Neutrophil (primary cell): ENCODE measurements at regions not wholly inside any gene's neighbourhood (a gene's known extent, or its start where the extent isn't known, plus 50 kb on each side); places are given as distances from the start of the nearest gene placed in this dataset.
"Not testable (repeated sequence)": the region's sequence is repeated elsewhere in the genome, so short reads cannot be mapped to it uniquely, and the experiment has no call there.

Source experiments
- H3K27ac ChIP-seq: fragments of 200-600 bp; sonication (generic); 2 replicates; pipeline ENCODE4 v1.5.1; 2016; ENCODE audit warnings: mild to moderate bottlenecking, moderate library complexity
- H3K27me3 ChIP-seq: fragments of 200-600 bp; sonication (generic); 2 replicates; pipeline ENCODE4 v1.6.0; 2016; ENCODE audit warnings: mild to moderate bottlenecking
- H3K36me3 ChIP-seq: fragments of 200-600 bp; sonication (generic); 2 replicates; pipeline ENCODE4 v1.5.1; 2017
- H3K4me1 ChIP-seq, 2 experiments: fragments of 200-600 bp in 1 of 2; sonication (generic) in 1 of 2; 1 replicate in 1 of 2; 2 replicates in 1 of 2; pipeline versions ENCODE4 v1.5.1 to v1.6.1; 2013 to 2016; ENCODE audit warnings: low read depth in 1 of 2, low read length in 1 of 2, mild to moderate bottlenecking in 1 of 2, moderate library complexity in 1 of 2; ENCODE audit not compliant: control insufficient read depth in 1 of 2, insufficient read depth in 1 of 2
- H3K4me3 ChIP-seq, 2 experiments: fragments of 200-600 bp in 1 of 2; sonication (generic) in 1 of 2; 1 replicate in 1 of 2; 2 replicates in 1 of 2; pipeline ENCODE4 v1.5.1; 2013 to 2016; ENCODE audit warnings: low read depth in 1 of 2, low read length in 1 of 2, mild to moderate bottlenecking in 1 of 2, moderate library complexity in 1 of 2
- H3K9me3 ChIP-seq: fragments of 200-600 bp; sonication (generic); 2 replicates; pipeline ENCODE4 v1.5.1; 2016
- CTCF ChIP-seq: fragments of 200-600 bp; sonication (generic); IDR thresholded peaks from 2 replicates; pipeline ENCODE4 v1.5.1; 2016; ENCODE audit warnings: antibody characterized with exemption

- H3K4me3 ChIP-seq = no peak overlapping the region
- H3K4me1 ChIP-seq = peaks cover 5 to 13% of the 10 kb centered on the region in 2 experiments
- no peak for TF ChIP-seq CTCF
- no peaks in the 10 kb centered on the region for H3K36me3 ChIP-seq
- H3K27me3 ChIP-seq = peaks cover 56% of the 10 kb centered on the region
- no peak overlapping the region for H3K27ac ChIP-seq
- H3K9me3 ChIP-seq = no peaks in the 10 kb centered on the region
Measured at GRCh38 chr4:8722556-8722955, 130.0 kb downstream of the CPZ start.

GRCh38 chr4:8721621-8722020 lies 129.1 kb downstream of the CPZ start:
- no peak overlapping the region for H3K4me3 ChIP-seq
- peaks cover 0 to 4% of the 10 kb centered on the region in 2 experiments for H3K4me1 ChIP-seq
- H3K27me3 ChIP-seq = peaks cover 56% of the 10 kb centered on the region
- no peaks in the 10 kb centered on the region for H3K36me3 ChIP-seq
- H3K27ac ChIP-seq = no peak overlapping the region
- no peaks in the 10 kb centered on the region for H3K9me3 ChIP-seq
- TF ChIP-seq CTCF = no peak

- TF ChIP-seq CTCF = no peak
- Histone ChIP-seq H3K36me3 (no peaks in the 10 kb centered on the region), H3K9me3 (peaks cover 6% of the 10 kb centered on the region), H3K27ac (no peak overlapping the region), H3K4me1 (no peaks in the 10 kb centered on the region), H3K27me3 (peaks cover 34% of the 10 kb centered on the region), H3K4me3 (no peak overlapping the region)
Measured at GRCh38 chr4:8719421-8719820, 126.9 kb downstream of the CPZ start.

GRCh38 chr4:8717470-8717869 lies 124.9 kb downstream of the CPZ start:
- not testable (repeated sequence) for H3K9me3 ChIP-seq, H3K4me3 ChIP-seq, H3K36me3 ChIP-seq, H3K27ac ChIP-seq, H3K4me1 ChIP-seq
- peaks cover 25% of the 10 kb centered on the region for H3K27me3 ChIP-seq

- no peak overlapping the region for H3K27ac ChIP-seq
- no peak overlapping the region for H3K4me3 ChIP-seq
- H3K27me3 ChIP-seq = peaks cover 28% of the 10 kb centered on the region
- H3K9me3 ChIP-seq = peaks cover 6% of the 10 kb centered on the region
- TF ChIP-seq CTCF = no peak
- H3K36me3 ChIP-seq = no peaks in the 10 kb centered on the region
- H3K4me1 ChIP-seq = no peaks in the 10 kb centered on the region
Measured at GRCh38 chr4:8710946-8711345, 118.4 kb downstream of the CPZ start.

GRCh38 chr4:8710416-8710815 lies 117.9 kb downstream of the CPZ start:
- Histone ChIP-seq H3K27ac (no peak overlapping the region), H3K36me3 (no peaks in the 10 kb centered on the region), H3K4me1 (no peaks in the 10 kb centered on the region), H3K27me3 (peaks cover 29% of the 10 kb centered on the region), H3K4me3 (no peak overlapping the region), H3K9me3 (peaks cover 6% of the 10 kb centered on the region)
- TF ChIP-seq CTCF = no peak
